DOHH2 (cell line): ENCODE measurements at regions not wholly inside any gene's neighbourhood (a gene's known extent, or its start where the extent isn't known, plus 50 kb on each side); places are given as distances from the start of the nearest gene placed in this dataset.

ENCODE experiments used
- H3F3A ChIP-seq: fragments of 200-600 bp; sonication (generic), shearing (Covaris generic); 2 replicates; pipeline ENCODE4 v1.6.0; 2016; ENCODE audit warnings: antibody characterized with exemption, mild to moderate bottlenecking; ENCODE audit not compliant: control insufficient read depth, insufficient read depth
- H3K27ac ChIP-seq: fragments of 200-600 bp; sonication (generic); 2 replicates; pipeline ENCODE4 v1.5.1; 2014; ENCODE audit warnings: low read depth, mild to moderate bottlenecking, low read length, moderate library complexity
- H3K27me3 ChIP-seq: fragments of 200-600 bp; sonication (generic); 2 replicates; pipeline ENCODE4 v1.6.1; 2014; ENCODE audit warnings: mild to moderate bottlenecking, low read length, mixed read lengths; ENCODE audit not compliant: control insufficient read depth
- H3K36me3 ChIP-seq: fragments of 200-600 bp; sonication (generic); 2 replicates; pipeline ENCODE4 v1.6.1; 2014; ENCODE audit warnings: mild to moderate bottlenecking, low read length, moderate library complexity, mixed read lengths; ENCODE audit not compliant: control insufficient read depth
- H3K4me1 ChIP-seq: fragments of 200-600 bp; sonication (generic); 2 replicates; pipeline ENCODE4 v1.6.1; 2014; ENCODE audit warnings: mild to moderate bottlenecking, low read length, mixed read lengths; ENCODE audit not compliant: control insufficient read depth
- H3K4me2 ChIP-seq: fragments of 200-600 bp; sonication (generic); 2 replicates; pipeline ENCODE4 v1.6.0; 2014; ENCODE audit warnings: mild to moderate bottlenecking, low read length, moderate library complexity
- H3K4me3 ChIP-seq: fragments of 200-600 bp; sonication (generic); 2 replicates; pipeline ENCODE4 v1.5.1; 2014; ENCODE audit warnings: mild to moderate bottlenecking, low read length, mixed read lengths
- H3K79me2 ChIP-seq: fragments of 200-600 bp; sonication (generic); 2 replicates; pipeline ENCODE4 v1.6.1; 2014; ENCODE audit warnings: mild to moderate bottlenecking, low read length, mixed read lengths; ENCODE audit not compliant: control insufficient read depth
- H3K9me2 ChIP-seq: fragments of 200-600 bp; sonication (generic); replicated peaks from 2 replicates; pipeline ENCODE4 v1.6.1; 2014; ENCODE audit warnings: mild to moderate bottlenecking, low read length, mixed read lengths; ENCODE audit not compliant: control insufficient read depth
- H3K9me3 ChIP-seq: fragments of 200-600 bp; sonication (generic); 2 replicates; pipeline ENCODE4 v1.6.1; 2014; ENCODE audit warnings: antibody characterized with exemption, low read length, mixed read lengths; ENCODE audit not compliant: control insufficient read depth, insufficient read depth
- H4K20me1 ChIP-seq: fragments of 200-600 bp; sonication (generic); 2 replicates; pipeline ENCODE4 v1.6.0; 2014; ENCODE audit warnings: low read depth, mild to moderate bottlenecking, antibody characterized with exemption, low read length, moderate library complexity; ENCODE audit not compliant: control insufficient read depth, insufficient read depth
- CTCF ChIP-seq: fragments of 200-600 bp; sonication (generic); IDR thresholded peaks from one replicate; pipeline ENCODE4 v1.5.1; 2014; ENCODE audit warnings: antibody characterized with exemption, mild to moderate bottlenecking, low read depth, low read length; ENCODE audit not compliant: poor library complexity, severe bottlenecking
- EZH2phosphoT487 ChIP-seq: fragments of 200-600 bp; sonication (generic); IDR thresholded peaks from 2 replicates; pipeline ENCODE4 v1.6.1; 2017; ENCODE audit warnings: borderline replicate concordance, mild to moderate bottlenecking, antibody characterized with exemption, low read length, moderate library complexity, mixed read lengths

- H3K79me2 ChIP-seq = no peaks in the 10 kb centered on the region
- H3K27me3 ChIP-seq = no peaks in the 10 kb centered on the region
- no peaks in the 10 kb centered on the region for H3K9me3 ChIP-seq
- H3K9me2 ChIP-seq = no peaks in the 10 kb centered on the region
- no peaks in the 10 kb centered on the region for H4K20me1 ChIP-seq
- H3F3A ChIP-seq = no peaks in the 10 kb centered on the region
- TF ChIP-seq CTCF (no peak), EZH2phosphoT487 (no peak)
- no peak overlapping the region for H3K27ac ChIP-seq
- H3K4me2 ChIP-seq = no peak overlapping the region
- H3K4me3 ChIP-seq = no peak overlapping the region
- H3K36me3 ChIP-seq = no peaks in the 10 kb centered on the region
- no peaks in the 10 kb centered on the region for H3K4me1 ChIP-seq
These were observed 322.8 kb downstream of the TGFB2 start for GRCh38 chr1:218667781-218668516.

GRCh38 chr1:218669431-218669830 is 324.3 kb downstream of the TGFB2 start:
- no peaks in the 10 kb centered on the region for H3K27me3 ChIP-seq
- no peak for TF ChIP-seq CTCF
- TF ChIP-seq EZH2phosphoT487 = no peak
- H3K4me3 ChIP-seq = no peak overlapping the region
- H4K20me1 ChIP-seq = no peaks in the 10 kb centered on the region
- H3K9me2 ChIP-seq = no peaks in the 10 kb centered on the region
- H3K36me3 ChIP-seq = no peaks in the 10 kb centered on the region
- no peak overlapping the region for H3K4me2 ChIP-seq
- no peaks in the 10 kb centered on the region for H3K9me3 ChIP-seq
- no peaks in the 10 kb centered on the region for H3K4me1 ChIP-seq
- H3K79me2 ChIP-seq = no peaks in the 10 kb centered on the region
- H3F3A ChIP-seq = no peaks in the 10 kb centered on the region
- H3K27ac ChIP-seq = no peak overlapping the region

GRCh38 chr1:218670875-218671274 is 325.7 kb downstream of the TGFB2 start:
- Histone ChIP-seq H3K79me2 (no peaks in the 10 kb centered on the region), H3K4me3 (no peak overlapping the region), H3K9me3 (no peaks in the 10 kb centered on the region), H3K36me3 (no peaks in the 10 kb centered on the region), H3F3A (no peaks in the 10 kb centered on the region), H4K20me1 (no peaks in the 10 kb centered on the region), H3K4me1 (no peaks in the 10 kb centered on the region), H3K27ac (no peak overlapping the region), H3K9me2 (no peaks in the 10 kb centered on the region), H3K27me3 (no peaks in the 10 kb centered on the region), H3K4me2 (no peak overlapping the region)
- TF ChIP-seq CTCF = no peak
- TF ChIP-seq EZH2phosphoT487 = no peak

GRCh38 chr1:218671573-218671972 is 326.4 kb downstream of the TGFB2 start:
- Histone ChIP-seq H3K36me3 (no peaks in the 10 kb centered on the region), H3K27me3 (no peaks in the 10 kb centered on the region), H3K79me2 (no peaks in the 10 kb centered on the region), H3F3A (no peaks in the 10 kb centered on the region), H3K4me2 (no peak overlapping the region), H3K4me3 (no peak overlapping the region), H4K20me1 (no peaks in the 10 kb centered on the region), H3K27ac (no peak overlapping the region), H3K9me3 (no peaks in the 10 kb centered on the region), H3K4me1 (no peaks in the 10 kb centered on the region), H3K9me2 (no peaks in the 10 kb centered on the region)
- no peak for TF ChIP-seq CTCF
